ENCODE measurements at regions not wholly inside any gene's neighbourhood (a gene's known extent, or its start where the extent isn't known, plus 50 kb on each side); places are given as distances from the start of the nearest gene placed in this dataset.

GRCh38 chr5:98471458-98471857, 302.0 kb upstream of the RGMB start:
- no peak overlapping the region for H3K4me3 ChIP-seq (ENCODE audit: low read length)
- no peak for TF ChIP-seq CTCF (conservative IDR thresholded peaks at IDR 0.05; ENCODE audit: low read length)
- no peak for DNase-seq (ENCODE audit: low read depth)

- DNase-seq (ENCODE audit: low read depth): no peak
- TF ChIP-seq CTCF (conservative IDR thresholded peaks at IDR 0.05; ENCODE audit: low read length): no peak
- no peak overlapping the region for H3K4me3 ChIP-seq (ENCODE audit: low read length)
These were observed 299.2 kb upstream of the RGMB start for GRCh38 chr5:98474216-98474615.

GRCh38 chr5:98474782-98475181, 298.7 kb upstream of the RGMB start:
- TF ChIP-seq CTCF (conservative IDR thresholded peaks at IDR 0.05; ENCODE audit: low read length): no peak
- peak; percentile 31 for DNase-seq (ENCODE audit: low read depth)
- no peak overlapping the region for H3K4me3 ChIP-seq (ENCODE audit: low read length)

- TF ChIP-seq CTCF (conservative IDR thresholded peaks at IDR 0.05; ENCODE audit: low read length): no peak
- DNase-seq (ENCODE audit: low read depth): peak; percentile 46
These were observed 290.9 kb upstream of the RGMB start for GRCh38 chr5:98482321-98483300.

GRCh38 chr5:98483301-98483685, 290.2 kb upstream of the RGMB start:
- no peak for TF ChIP-seq CTCF (conservative IDR thresholded peaks at IDR 0.05; ENCODE audit: low read length)
- no peak overlapping the region for H3K4me3 ChIP-seq (ENCODE audit: low read length)
- peak; percentile 96 for DNase-seq (ENCODE audit: low read depth)

More at GRCh38 chr5:98482321-98483300, 290.9 kb upstream of the RGMB start:
- H3K4me3 ChIP-seq (ENCODE audit: low read length): no peak overlapping the region

- no peak overlapping the region for H3K4me3 ChIP-seq (ENCODE audit: low read length)
- no peak for TF ChIP-seq CTCF (conservative IDR thresholded peaks at IDR 0.05; ENCODE audit: low read length)
- peak; percentile 58 for DNase-seq (ENCODE audit: low read depth)
These were observed 284.4 kb upstream of the RGMB start for GRCh38 chr5:98489021-98489420.

GRCh38 chr5:98490348-98490747, 283.1 kb upstream of the RGMB start:
- no peak for TF ChIP-seq CTCF (conservative IDR thresholded peaks at IDR 0.05; ENCODE audit: low read length)
- no peak for DNase-seq (ENCODE audit: low read depth)
- no peak overlapping the region for H3K4me3 ChIP-seq (ENCODE audit: low read length)
